HEK293T (cell line): ENCODE measurements at regions not wholly inside any gene's neighbourhood (a gene's known extent, or its start where the extent isn't known, plus 50 kb on each side); places are given as distances from the start of the nearest gene placed in this dataset.

ENCODE experiments used
- CTCF ChIA-PET: fragments of 350-600 bp; formaldehyde crosslinking; extraction: SDS; loops from one replicate; lab custom pipeline; 2021; ENCODE audit warnings: antibody characterized with exemption, inconsistent platforms; lab: Yijun Ruan, JAX
- POLR2A ChIA-PET: fragments of 350-600 bp; formaldehyde crosslinking; extraction: SDS; loops from one replicate; lab custom pipeline; 2020; ENCODE audit warnings: antibody characterized with exemption, inconsistent platforms; lab: Yijun Ruan, JAX
- DNase-seq: peaks from one replicate; pipeline ENCODE4 v3.0.0; 2012; ENCODE audit warnings: mixed read lengths; ENCODE audit errors: extremely low spot score
- ARNT ChIP-seq: fragments of 450-650 bp; IDR thresholded peaks from 2 replicates; pipeline ENCODE4 v1.6.1; 2017; ENCODE audit warnings: mild to moderate bottlenecking
- BHLHE40 ChIP-seq: fragments of 450-650 bp; IDR thresholded peaks from 2 replicates; pipeline ENCODE4 v1.6.1; 2016; ENCODE audit warnings: mild to moderate bottlenecking, moderate library complexity, borderline replicate concordance
- CTBP1 ChIP-seq: fragments of 450-650 bp; IDR thresholded peaks from 2 replicates; pipeline ENCODE4 v1.6.1; 2016; ENCODE audit warnings: borderline replicate concordance
- ELF4 ChIP-seq: fragments of 450-650 bp; IDR thresholded peaks from 2 replicates; pipeline ENCODE4 v1.6.1; 2017; ENCODE audit warnings: antibody characterized with exemption
- FOXA1 ChIP-seq: fragments of 450-650 bp; IDR thresholded peaks from 2 replicates; pipeline ENCODE4 v1.6.1; 2016; ENCODE audit warnings: mild to moderate bottlenecking
- FOXK2 ChIP-seq: fragments of 450-650 bp; IDR thresholded peaks from 2 replicates; pipeline ENCODE4 v1.6.1; 2016; ENCODE audit warnings: mild to moderate bottlenecking
- FOXM1 ChIP-seq: fragments of 450-650 bp; IDR thresholded peaks from 2 replicates; pipeline ENCODE4 v1.6.1; 2017; ENCODE audit warnings: mild to moderate bottlenecking, borderline replicate concordance
- HDGF ChIP-seq: fragments of 450-650 bp; IDR thresholded peaks from 2 replicates; pipeline ENCODE4 v1.6.1; 2017; ENCODE audit warnings: antibody characterized with exemption, borderline replicate concordance
- L3MBTL2 ChIP-seq: fragments of 450-650 bp; conservative IDR thresholded peaks from 2 replicates; pipeline ENCODE4 v1.6.1; 2016; ENCODE audit warnings: mild to moderate bottlenecking
- LEF1 ChIP-seq: fragments of 450-650 bp; IDR thresholded peaks from 2 replicates; pipeline ENCODE4 v1.6.1; 2017; ENCODE audit warnings: mild to moderate bottlenecking, borderline replicate concordance
- NFRKB ChIP-seq: fragments of 450-650 bp; IDR thresholded peaks from 2 replicates; pipeline ENCODE4 v1.6.1; 2016; ENCODE audit warnings: mild to moderate bottlenecking, moderate library complexity
- SP1 ChIP-seq: fragments of 450-650 bp; IDR thresholded peaks from 2 replicates; pipeline ENCODE4 v1.6.1; 2017
- SUZ12 ChIP-seq: fragments of 450-650 bp; IDR thresholded peaks from 2 replicates; pipeline ENCODE4 v1.6.1; 2016; ENCODE audit warnings: mild to moderate bottlenecking
- TARDBP ChIP-seq: fragments of 450-650 bp; IDR thresholded peaks from 2 replicates; pipeline ENCODE4 v1.6.1; 2016
- ZNF384 ChIP-seq: fragments of 450-650 bp; IDR thresholded peaks from 2 replicates; pipeline ENCODE4 v1.6.1; 2016
- TF ChIP-seq, protein P1 (sequence below): fragments of 450-650 bp; IDR thresholded peaks from 2 replicates; pipeline ENCODE4 v1.6.1; 2016

DNA sequence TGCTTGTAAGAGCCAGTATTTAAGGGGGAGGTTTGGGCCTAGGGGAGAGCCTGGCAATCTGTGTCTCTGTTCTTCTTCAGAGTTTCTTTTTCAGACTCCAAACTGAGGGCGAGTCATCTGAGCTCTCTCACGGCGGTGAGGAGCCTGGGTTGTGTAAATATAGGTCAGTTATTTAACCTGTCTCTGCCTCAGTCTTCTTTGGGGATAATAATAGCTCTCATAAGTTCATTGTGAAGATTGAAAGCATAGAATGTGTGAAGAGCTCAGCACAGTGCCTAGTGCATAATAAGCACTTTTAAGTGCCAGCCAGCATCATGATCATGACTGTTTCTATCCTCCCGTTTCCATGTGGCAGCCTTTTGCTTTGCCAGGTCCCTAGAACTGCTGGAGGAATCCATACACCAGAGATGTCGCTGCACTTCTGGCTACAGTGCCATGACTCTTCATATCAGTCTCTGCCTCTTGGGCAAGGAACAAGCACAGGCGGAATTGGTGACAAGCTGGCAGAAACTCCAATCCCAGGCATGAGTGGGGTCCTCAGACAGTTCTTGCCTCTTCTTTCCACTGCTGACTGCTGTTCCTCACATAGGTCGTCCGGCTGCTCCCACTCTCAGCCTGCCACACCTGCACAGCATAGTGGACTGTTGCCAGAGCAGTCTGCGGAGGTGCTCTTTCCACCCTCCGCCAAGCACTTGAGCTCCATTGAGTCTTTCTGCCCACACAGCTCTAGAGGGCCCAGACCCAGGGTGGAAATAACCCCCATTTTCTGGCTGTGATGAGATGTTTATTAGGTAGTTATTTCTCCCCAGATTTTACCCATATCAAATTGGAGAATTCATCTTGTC, 103.7 kb upstream of the MAML3 start:
- TF ChIP-seq ARNT: no peak
- no peak for TF ChIP-seq HDGF
- no peak for TF ChIP-seq ZNF384
- TF ChIP-seq TARDBP: no peak
- TF ChIP-seq LEF1: no peak
- no peak for TF ChIP-seq CTBP1
- TF ChIP-seq SUZ12: no peak
- TF ChIP-seq NFRKB: no peak
- POLR2A ChIA-PET: interaction anchor here (1.1 to 1.3 kb wide), 3 partner anchors 10 to 519 kb away, joined by 3 to 5 read pairs (median 3); partner anchors contain the start of gene MAML3
- no peak for DNase-seq
- CTCF ChIA-PET: interaction anchor here (0.6 to 1.4 kb wide), 3 partner anchors 9 to 1565 kb away, joined by 3 read pairs; no protein-coding TSS in a partner anchor

DNA sequence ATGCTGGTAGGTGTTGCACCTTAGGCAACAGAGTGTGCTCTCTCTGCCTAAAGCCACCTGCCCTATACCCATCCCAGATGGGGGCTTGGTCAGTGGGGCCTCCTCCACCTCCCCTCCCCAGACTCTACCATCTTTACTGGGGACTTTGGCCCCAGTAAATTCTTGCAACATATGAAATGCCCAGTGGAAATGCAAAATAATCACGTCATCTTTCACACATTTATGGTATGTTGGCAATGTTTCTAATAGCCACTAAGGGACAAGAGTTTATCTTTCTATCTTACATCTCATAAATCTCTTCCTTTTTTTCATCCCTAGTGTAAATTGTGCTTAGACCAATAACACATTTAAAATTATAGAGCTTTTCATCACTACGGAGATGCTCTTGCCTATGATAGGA, 103.0 kb upstream of the MAML3 start:
- CTCF ChIA-PET: interaction anchor here (0.6 to 1.4 kb wide), 2 partner anchors 208 to 245 kb away, joined by 3 read pairs; no protein-coding TSS in a partner anchor
- POLR2A ChIA-PET: interaction anchor here (1.1 to 1.3 kb wide), 3 partner anchors 10 to 518 kb away, joined by 3 to 5 read pairs (median 3); partner anchors contain the start of gene MAML3
- no peak for DNase-seq
- no peak for TF ChIP-seq LEF1
- TF ChIP-seq SP1: no peak
- no peak for TF ChIP-seq L3MBTL2
- no peak for TF ChIP-seq CTBP1

DNA sequence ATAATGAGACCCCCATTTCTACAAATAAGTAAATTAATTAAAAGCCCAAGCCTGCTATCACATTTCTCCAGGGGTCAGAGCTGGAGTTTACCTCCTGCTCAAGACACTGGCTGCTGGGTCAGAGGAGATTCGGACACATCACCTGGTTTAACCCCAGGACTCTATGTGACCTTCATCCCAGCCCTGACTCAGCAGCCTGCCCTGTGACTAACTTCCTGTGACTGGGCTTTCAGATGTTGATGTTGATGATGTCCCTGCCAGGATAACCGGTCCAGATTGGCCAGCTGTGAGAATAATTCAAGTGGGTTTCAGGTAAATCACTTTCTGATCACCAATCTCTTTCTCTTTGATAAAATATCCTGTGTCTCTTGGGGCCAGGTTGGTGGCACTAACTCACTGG, 102.4 kb upstream of the MAML3 start:
- TF ChIP-seq CTBP1 (no peak), SP1 (no peak), ZNF384 (no peak), BHLHE40 (no peak), SUZ12 (no peak), L3MBTL2 (no peak), FOXA1 (no peak), ELF4 (no peak), HDGF (no peak), FOXM1 (no peak), TARDBP (no peak), ARNT (no peak), NFRKB (no peak), LEF1 (no peak)
- TF ChIP-seq, protein P1, sequence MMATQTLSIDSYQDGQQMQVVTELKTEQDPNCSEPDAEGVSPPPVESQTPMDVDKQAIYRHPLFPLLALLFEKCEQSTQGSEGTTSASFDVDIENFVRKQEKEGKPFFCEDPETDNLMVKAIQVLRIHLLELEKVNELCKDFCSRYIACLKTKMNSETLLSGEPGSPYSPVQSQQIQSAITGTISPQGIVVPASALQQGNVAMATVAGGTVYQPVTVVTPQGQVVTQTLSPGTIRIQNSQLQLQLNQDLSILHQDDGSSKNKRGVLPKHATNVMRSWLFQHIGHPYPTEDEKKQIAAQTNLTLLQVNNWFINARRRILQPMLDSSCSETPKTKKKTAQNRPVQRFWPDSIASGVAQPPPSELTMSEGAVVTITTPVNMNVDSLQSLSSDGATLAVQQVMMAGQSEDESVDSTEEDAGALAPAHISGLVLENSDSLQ: no peak
- DNase-seq: no peak
- ChIA-PET POLR2A (no interaction called here), CTCF (interaction anchor here (0.6 kb wide), 1 partner anchor 324 kb away, joined by 7 read pairs; no protein-coding TSS in a partner anchor)

DNA sequence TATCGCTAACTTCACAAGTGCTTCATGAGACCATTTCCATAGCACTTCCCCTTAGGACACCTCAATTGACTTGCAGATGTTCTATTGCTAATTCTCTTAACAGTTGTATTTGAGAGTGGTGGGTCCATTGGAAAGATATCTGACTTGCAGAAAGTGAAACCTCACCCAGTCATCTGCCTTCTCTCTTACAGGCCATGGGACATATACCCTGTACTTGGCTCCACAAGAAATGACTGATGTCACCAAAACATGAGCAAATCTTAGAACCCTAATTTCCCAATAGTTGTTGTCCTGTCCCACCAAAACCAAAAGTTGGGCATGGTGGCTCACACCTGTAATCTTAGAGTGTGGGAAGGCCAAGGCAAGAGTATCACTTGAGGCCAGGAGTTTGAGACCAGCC, 101.9 kb upstream of the MAML3 start:
- DNase-seq: no peak
- CTCF ChIA-PET: interaction anchor here (0.5 to 0.6 kb wide), 2 partner anchors 9 to 324 kb away, joined by 4 to 7 read pairs; no protein-coding TSS in a partner anchor
- POLR2A ChIA-PET: interaction anchor here (0.5 kb wide), 1 partner anchor 501 kb away, joined by 3 read pairs; no protein-coding TSS in a partner anchor
- TF ChIP-seq FOXK2 (no peak), SP1 (no peak), LEF1 (no peak), L3MBTL2 (no peak), CTBP1 (no peak), FOXM1 (no peak), ZNF384 (no peak), ARNT (no peak)

DNA sequence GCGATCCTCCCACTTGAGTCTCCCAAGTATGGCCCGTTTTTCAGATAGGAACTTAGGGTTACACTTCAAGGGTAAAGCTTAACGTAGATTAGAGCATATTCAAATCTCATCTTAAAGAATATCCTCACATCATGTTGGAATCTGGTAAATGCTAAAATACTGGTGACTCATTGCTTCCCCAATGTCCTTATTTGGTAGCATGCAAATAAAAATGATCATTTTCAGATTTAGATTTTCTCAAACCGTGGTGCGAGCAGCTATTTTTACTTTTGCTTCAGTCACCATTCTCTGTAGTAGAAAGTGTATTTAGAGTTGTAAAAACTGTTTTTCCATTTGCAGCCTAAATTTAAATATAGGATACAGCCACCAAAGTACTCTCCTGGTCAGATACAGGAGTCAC, 101.5 kb upstream of the MAML3 start:
- CTCF ChIA-PET: interaction anchor here (0.5 to 2.3 kb wide), 3 partner anchors 9 to 243 kb away, joined by 3 to 13 read pairs (median 4); no protein-coding TSS in a partner anchor
- POLR2A ChIA-PET: interaction anchor here (0.5 to 0.9 kb wide), 2 partner anchors 16 to 501 kb away, joined by 3 read pairs; no protein-coding TSS in a partner anchor

DNA sequence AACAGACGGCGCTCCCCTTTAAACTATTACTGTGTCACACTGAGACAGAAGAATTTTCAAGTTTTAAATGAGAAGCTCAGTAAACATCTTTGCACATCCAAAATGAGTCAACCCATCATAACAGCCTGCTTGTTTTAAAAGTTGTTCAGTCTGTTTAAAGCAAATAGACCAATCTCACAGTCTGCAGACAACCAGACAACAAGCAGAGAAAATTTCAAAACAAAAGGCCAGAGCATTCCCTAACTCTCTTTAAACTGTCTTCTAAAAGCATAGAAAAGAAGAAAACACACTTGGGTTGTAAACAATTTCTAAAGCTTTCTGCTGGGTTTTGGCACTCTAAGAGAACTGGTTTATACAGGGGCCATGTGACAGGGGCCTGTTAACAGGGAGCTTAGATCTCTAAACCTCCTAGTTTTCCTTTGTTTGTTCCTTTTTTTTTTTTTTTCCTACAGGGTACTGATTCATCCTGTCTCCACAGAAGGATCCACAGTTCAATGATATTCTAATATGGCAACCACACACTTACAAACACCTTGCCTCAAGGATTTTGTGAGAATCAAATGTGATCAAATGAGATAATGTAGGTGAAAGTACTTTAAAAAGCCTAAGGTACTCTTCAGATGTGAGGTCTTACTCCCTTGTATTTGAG, 100.8 kb upstream of the MAML3 start:
- CTCF ChIA-PET: interaction anchor here (0.6 to 2.3 kb wide), 6 partner anchors 16 to 242 kb away, joined by 3 to 13 read pairs (median 4); no protein-coding TSS in a partner anchor
- no peak for DNase-seq
- POLR2A ChIA-PET: interaction anchor here (0.9 kb wide), 1 partner anchor 17 kb away, joined by 3 read pairs; no protein-coding TSS in a partner anchor
- TF ChIP-seq NFRKB: no peak
- TF ChIP-seq HDGF: no peak
- TF ChIP-seq ARNT: no peak
- TF ChIP-seq CTBP1: no peak
- no peak for TF ChIP-seq FOXM1
- no peak for TF ChIP-seq LEF1
- TF ChIP-seq SP1: no peak
- no peak for TF ChIP-seq FOXA1

More for the DNA sequence above, 101.5 kb upstream of the MAML3 start:
- TF ChIP-seq BHLHE40 (no peak), FOXA1 (no peak), FOXM1 (no peak), SUZ12 (no peak), HDGF (no peak), L3MBTL2 (no peak)
- TF ChIP-seq, protein P1: no peak
- no peak for DNase-seq
